Endothelial cell (in vitro differentiated cells): ENCODE measurements at regions not wholly inside any gene's neighbourhood (a gene's known extent, or its start where the extent isn't known, plus 50 kb on each side); places are given as distances from the start of the nearest gene placed in this dataset.
A peak's percentile ranks its signal among the peaks of the same experiment; 100 is the strongest.

ENCODE experiments used
- DNase-seq: peaks from one replicate; pipeline ENCODE4 v3.0.0; 2021; ENCODE audit warnings: low spot score
- H3K27ac Mint-ChIP-seq: one replicate; pipeline ENCODE4 v1.8.0; 2021; ENCODE audit warnings: mixed read lengths, inconsistent platforms; ENCODE audit not compliant: unreplicated experiment
- H3K27me3 Mint-ChIP-seq: one replicate; pipeline ENCODE4 v1.8.0; 2021; ENCODE audit warnings: mild to moderate bottlenecking, moderate library complexity, mixed read lengths, inconsistent platforms; ENCODE audit not compliant: unreplicated experiment
- H3K36me3 Mint-ChIP-seq: one replicate; pipeline ENCODE4 v1.8.0; 2021; ENCODE audit warnings: mild to moderate bottlenecking, low read depth, mixed read lengths, inconsistent platforms; ENCODE audit not compliant: unreplicated experiment
- H3K4me1 Mint-ChIP-seq: one replicate; pipeline ENCODE4 v1.8.0; 2021; ENCODE audit warnings: mild to moderate bottlenecking, mixed read lengths, inconsistent platforms; ENCODE audit not compliant: unreplicated experiment
- H3K4me3 Mint-ChIP-seq: one replicate; pipeline ENCODE4 v1.8.0; 2021; ENCODE audit warnings: mild to moderate bottlenecking, mixed read lengths, inconsistent platforms; ENCODE audit not compliant: unreplicated experiment
- H3K9me3 Mint-ChIP-seq: one replicate; pipeline ENCODE4 v1.8.0; 2021; ENCODE audit warnings: mixed read lengths, inconsistent platforms; ENCODE audit not compliant: unreplicated experiment
- CTCF ChIP-seq: fragments of 200-600 bp; sonication (generic); IDR thresholded peaks from one replicate; pipeline ENCODE4 v1.5.0; 2021; ENCODE audit warnings: antibody characterized with exemption; ENCODE audit not compliant: unreplicated experiment

GRCh38 chr6:106918115-106918514 lies 56.4 kb downstream of the CD24 start:
- no peak for TF ChIP-seq CTCF
- H3K27me3 Mint-ChIP-seq = no peaks in the 10 kb centered on the region
- H3K27ac Mint-ChIP-seq = peak overlapping the region; percentile 2
- H3K4me3 Mint-ChIP-seq = no peak overlapping the region
- DNase-seq = no peak
- H3K4me1 Mint-ChIP-seq = peaks cover 7% of the 10 kb centered on the region
- H3K9me3 Mint-ChIP-seq = no peaks in the 10 kb centered on the region
- no peaks in the 10 kb centered on the region for H3K36me3 Mint-ChIP-seq

- H3K4me3 Mint-ChIP-seq = no peak overlapping the region
- no peaks in the 10 kb centered on the region for H3K27me3 Mint-ChIP-seq
- DNase-seq = no peak
- peaks cover 16% of the 10 kb centered on the region for H3K4me1 Mint-ChIP-seq
- no peaks in the 10 kb centered on the region for H3K9me3 Mint-ChIP-seq
- H3K27ac Mint-ChIP-seq = no peak overlapping the region
- no peaks in the 10 kb centered on the region for H3K36me3 Mint-ChIP-seq
- no peak for TF ChIP-seq CTCF
Measured at GRCh38 chr6:106916891-106917290, 57.6 kb downstream of the CD24 start.

GRCh38 chr6:106913676-106914280 lies 60.8 kb downstream of the CD24 start:
- Mint-ChIP-seq H3K27me3 (no peaks in the 10 kb centered on the region), H3K36me3 (peaks cover 5% of the 10 kb centered on the region), H3K27ac (no peak overlapping the region), H3K4me1 (peaks cover 29% of the 10 kb centered on the region), H3K9me3 (no peaks in the 10 kb centered on the region), H3K4me3 (no peak overlapping the region)
- no peak for DNase-seq
- no peak for TF ChIP-seq CTCF

GRCh38 chr6:106913111-106913510 lies 61.4 kb downstream of the CD24 start:
- H3K36me3 Mint-ChIP-seq = peaks cover 5% of the 10 kb centered on the region
- no peak for TF ChIP-seq CTCF
- no peaks in the 10 kb centered on the region for H3K9me3 Mint-ChIP-seq
- DNase-seq = no peak
- H3K27ac Mint-ChIP-seq = no peak overlapping the region
- no peak overlapping the region for H3K4me3 Mint-ChIP-seq
- H3K27me3 Mint-ChIP-seq = no peaks in the 10 kb centered on the region
- peaks cover 27% of the 10 kb centered on the region for H3K4me1 Mint-ChIP-seq

- DNase-seq = no peak
- Mint-ChIP-seq H3K4me3 (no peak overlapping the region), H3K4me1 (peaks cover 27% of the 10 kb centered on the region), H3K9me3 (no peaks in the 10 kb centered on the region), H3K27me3 (no peaks in the 10 kb centered on the region), H3K27ac (no peak overlapping the region), H3K36me3 (peaks cover 5% of the 10 kb centered on the region)
- TF ChIP-seq CTCF = no peak
Measured at GRCh38 chr6:106912091-106912490, 62.4 kb downstream of the CD24 start.
